ENCODE measurements at regions not wholly inside any gene's neighbourhood (a gene's known extent, or its start where the extent isn't known, plus 50 kb on each side); places are given as distances from the start of the nearest gene placed in this dataset.

GRCh38 chr15:37221671-37222145 lies 121.4 kb upstream of the MEIS2 start:
- no peak overlapping the region for H3K4me3 Mint-ChIP-seq
- no peak overlapping the region for H3K27ac Mint-ChIP-seq
- no peaks in the 10 kb centered on the region for H3K9me3 Mint-ChIP-seq
- no peaks in the 10 kb centered on the region for H3K36me3 Mint-ChIP-seq (ENCODE audit: insufficient read depth in 2 of 2)
- ATAC-seq (replicated peaks in 1 of 2) (no peak), DNase-seq (no peak)
- no peaks in the 10 kb centered on the region for H3K4me1 Mint-ChIP-seq (ENCODE audit: low read depth)
- no peaks in the 10 kb centered on the region for H3K27me3 Mint-ChIP-seq (ENCODE audit: low read depth)

GRCh38 chr15:37223089-37223488 lies 122.7 kb upstream of the MEIS2 start:
- Mint-ChIP-seq H3K4me1 (ENCODE audit: low read depth) (no peaks in the 10 kb centered on the region), H3K27ac (no peak overlapping the region), H3K27me3 (ENCODE audit: low read depth) (no peaks in the 10 kb centered on the region), H3K36me3 (ENCODE audit: insufficient read depth in 2 of 2) (no peaks in the 10 kb centered on the region), H3K4me3 (no peak overlapping the region), H3K9me3 (no peaks in the 10 kb centered on the region)
- DNase-seq (no peak), ATAC-seq (replicated peaks in 1 of 2) (no peak)

- ATAC-seq (replicated peaks in 1 of 2) (no peak), DNase-seq (no peak)
- no peak overlapping the region for H3K27ac Mint-ChIP-seq
- no peaks in the 10 kb centered on the region for H3K4me1 Mint-ChIP-seq (ENCODE audit: low read depth)
- H3K9me3 Mint-ChIP-seq = peaks cover 1% of the 10 kb centered on the region in 2 donors
- no peak overlapping the region for H3K4me3 Mint-ChIP-seq
- no peaks in the 10 kb centered on the region for H3K27me3 Mint-ChIP-seq (ENCODE audit: low read depth)
- H3K36me3 Mint-ChIP-seq (ENCODE audit: insufficient read depth in 2 of 2) = no peaks in the 10 kb centered on the region
Measured at GRCh38 chr15:37229855-37230619, 129.7 kb upstream of the MEIS2 start.

GRCh38 chr15:37245358-37245757 lies 145.0 kb upstream of the MEIS2 start:
- Mint-ChIP-seq H3K27me3 (ENCODE audit: low read depth) (no peaks in the 10 kb centered on the region), H3K36me3 (ENCODE audit: insufficient read depth in 2 of 2) (no peaks in the 10 kb centered on the region), H3K9me3 (peaks cover 0 to 1% of the 10 kb centered on the region in 2 donors), H3K4me1 (ENCODE audit: low read depth) (no peaks in the 10 kb centered on the region), H3K27ac (no peak overlapping the region), H3K4me3 (no peak overlapping the region)
- DNase-seq = no peak
- no peak for ATAC-seq (replicated peaks in 1 of 2)

GRCh38 chr15:37246065-37246464 lies 145.7 kb upstream of the MEIS2 start:
- Mint-ChIP-seq H3K27me3 (ENCODE audit: low read depth) (no peaks in the 10 kb centered on the region), H3K27ac (no peak overlapping the region), H3K9me3 (no peaks in the 10 kb centered on the region), H3K4me3 (no peak overlapping the region), H3K4me1 (ENCODE audit: low read depth) (no peaks in the 10 kb centered on the region), H3K36me3 (ENCODE audit: insufficient read depth in 2 of 2) (no peaks in the 10 kb centered on the region)
- no peak for DNase-seq
- ATAC-seq (replicated peaks in 1 of 2) = no peak

GRCh38 chr15:37246856-37247255 lies 146.5 kb upstream of the MEIS2 start:
- ATAC-seq (replicated peaks in 1 of 2) (no peak), DNase-seq (no peak)
- H3K4me3 Mint-ChIP-seq = no peak overlapping the region
- peaks cover 0 to under 1% of the 10 kb centered on the region in 2 donors for H3K9me3 Mint-ChIP-seq
- H3K27ac Mint-ChIP-seq = no peak overlapping the region
- no peaks in the 10 kb centered on the region for H3K27me3 Mint-ChIP-seq (ENCODE audit: low read depth)
- no peaks in the 10 kb centered on the region for H3K4me1 Mint-ChIP-seq (ENCODE audit: low read depth)
- H3K36me3 Mint-ChIP-seq (ENCODE audit: insufficient read depth in 2 of 2) = no peaks in the 10 kb centered on the region

- H3K9me3 Mint-ChIP-seq = peaks cover 0 to 1% of the 10 kb centered on the region in 2 donors
- H3K27me3 Mint-ChIP-seq (ENCODE audit: low read depth) = no peaks in the 10 kb centered on the region
- H3K36me3 Mint-ChIP-seq (ENCODE audit: insufficient read depth in 2 of 2) = no peaks in the 10 kb centered on the region
- DNase-seq = no peak
- no peak overlapping the region for H3K4me3 Mint-ChIP-seq
- ATAC-seq (replicated peaks in 1 of 2) = no peak
- H3K27ac Mint-ChIP-seq = no peak overlapping the region
- no peaks in the 10 kb centered on the region for H3K4me1 Mint-ChIP-seq (ENCODE audit: low read depth)
Measured at GRCh38 chr15:37249249-37249648, 148.9 kb upstream of the MEIS2 start.

- Mint-ChIP-seq H3K4me1 (ENCODE audit: low read depth) (no peaks in the 10 kb centered on the region), H3K27me3 (ENCODE audit: low read depth) (no peaks in the 10 kb centered on the region), H3K36me3 (ENCODE audit: insufficient read depth in 2 of 2) (no peaks in the 10 kb centered on the region), H3K9me3 (peaks cover 0 to 1% of the 10 kb centered on the region in 2 donors), H3K27ac (no peak overlapping the region), H3K4me3 (no peak overlapping the region)
- no peak for DNase-seq
- no peak for ATAC-seq (replicated peaks in 1 of 2)
Measured at GRCh38 chr15:37252530-37252929, 152.2 kb upstream of the MEIS2 start.

- no peak overlapping the region for H3K4me3 Mint-ChIP-seq
- no peak for DNase-seq
- peaks cover 2 to 4% of the 10 kb centered on the region in 2 donors for H3K9me3 Mint-ChIP-seq
- H3K27me3 Mint-ChIP-seq (ENCODE audit: low read depth) = no peaks in the 10 kb centered on the region
- no peaks in the 10 kb centered on the region for H3K36me3 Mint-ChIP-seq (ENCODE audit: insufficient read depth in 2 of 2)
- no peak for ATAC-seq (replicated peaks in 1 of 2)
- no peak overlapping the region for H3K27ac Mint-ChIP-seq
- H3K4me1 Mint-ChIP-seq (ENCODE audit: low read depth) = no peaks in the 10 kb centered on the region
Measured at GRCh38 chr15:37253877-37254276, 153.5 kb upstream of the MEIS2 start.

GRCh38 chr15:37260255-37260654 lies 159.9 kb upstream of the MEIS2 start:
- Mint-ChIP-seq H3K4me3 (no peak overlapping the region), H3K4me1 (ENCODE audit: low read depth) (no peaks in the 10 kb centered on the region), H3K27ac (no peak overlapping the region), H3K27me3 (ENCODE audit: low read depth) (no peaks in the 10 kb centered on the region), H3K36me3 (ENCODE audit: insufficient read depth in 2 of 2) (no peaks in the 10 kb centered on the region), H3K9me3 (peaks cover 2 to 5% of the 10 kb centered on the region in 2 donors)
- ATAC-seq (replicated peaks in 1 of 2) = no peak
- DNase-seq = no peak

GRCh38 chr15:37261685-37262084 lies 161.3 kb upstream of the MEIS2 start:
- no peak for ATAC-seq (replicated peaks in 1 of 2)

GRCh38 chr15:37262922-37263608 lies 162.7 kb upstream of the MEIS2 start:
- Mint-ChIP-seq H3K9me3 (peaks cover 1 to 5% of the 10 kb centered on the region in 2 donors), H3K4me1 (ENCODE audit: low read depth) (no peaks in the 10 kb centered on the region), H3K4me3 (no peak overlapping the region), H3K27ac (no peak overlapping the region), H3K36me3 (ENCODE audit: insufficient read depth in 2 of 2) (no peaks in the 10 kb centered on the region), H3K27me3 (ENCODE audit: low read depth) (no peaks in the 10 kb centered on the region)
- ATAC-seq (replicated peaks in 1 of 2) (no peak), DNase-seq (no peak)

More at GRCh38 chr15:37261685-37262084, 161.3 kb upstream of the MEIS2 start:
- H3K27me3 Mint-ChIP-seq (ENCODE audit: low read depth) = no peaks in the 10 kb centered on the region
- H3K27ac Mint-ChIP-seq = no peak overlapping the region
- no peaks in the 10 kb centered on the region for H3K4me1 Mint-ChIP-seq (ENCODE audit: low read depth)
- no peak overlapping the region for H3K4me3 Mint-ChIP-seq
- no peak for DNase-seq
- H3K36me3 Mint-ChIP-seq (ENCODE audit: insufficient read depth in 2 of 2) = no peaks in the 10 kb centered on the region
- H3K9me3 Mint-ChIP-seq = peaks cover 2 to 5% of the 10 kb centered on the region in 2 donors

- DNase-seq (no peak), ATAC-seq (replicated peaks in 1 of 2) (no peak)
- no peaks in the 10 kb centered on the region for H3K4me1 Mint-ChIP-seq (ENCODE audit: low read depth)
- no peaks in the 10 kb centered on the region for H3K36me3 Mint-ChIP-seq (ENCODE audit: insufficient read depth in 2 of 2)
- H3K4me3 Mint-ChIP-seq = no peak overlapping the region
- H3K9me3 Mint-ChIP-seq = peaks cover 0 to 8% of the 10 kb centered on the region in 2 donors
- no peaks in the 10 kb centered on the region for H3K27me3 Mint-ChIP-seq (ENCODE audit: low read depth)
- no peak overlapping the region for H3K27ac Mint-ChIP-seq
Measured at GRCh38 chr15:37289109-37289765, 188.9 kb upstream of the MEIS2 start.
